ENCODE measurements at regions not wholly inside any gene's neighbourhood (a gene's known extent, or its start where the extent isn't known, plus 50 kb on each side); places are given as distances from the start of the nearest gene placed in this dataset.
A peak's percentile ranks its signal among the peaks of the same experiment; 100 is the strongest.

GRCh38 chr9:115250621-115251032, 132.7 kb upstream of the TNC start:
- 7% methylated on average over 1 of the region's 1 CpG for WGBS (ENCODE audit: low lambda C conversion rate)
- TF ChIP-seq YY1 (IDR thresholded peaks at IDR 0.05; ENCODE audit: low read depth) (no peak), EZH2phosphoT487 (IDR thresholded peaks at IDR 0.05; ENCODE audit: borderline replicate concordance, low read depth) (no peak), GATA2 (CRISPR knock-in tag; IDR thresholded peaks at IDR 0.05) (no peak), SMC3 (IDR thresholded peaks at IDR 0.05; ENCODE audit: low read depth, low read length) (no peak), PBX3 (IDR thresholded peaks at IDR 0.05) (peak; percentile 95), REST (IDR thresholded peaks at IDR 0.05; ENCODE audit: low read depth, low read length) (peak; percentile 64), ELF1 (IDR thresholded peaks at IDR 0.05) (peak; percentile 20; the same call in 1 of the 2 replicates), NFIC (IDR thresholded peaks at IDR 0.05; ENCODE audit: borderline replicate concordance) (peak; percentile 97), EP300 (IDR thresholded peaks at IDR 0.05; ENCODE audit: borderline replicate concordance in 1 of 2, low read depth in 1 of 2, low read length in 1 of 2) (peak; percentile 43 to 98; a peak in 2 of 4 replicates), TCF12 (IDR thresholded peaks at IDR 0.05) (peak; percentile 98), POLR2AphosphoS5 (IDR thresholded peaks at IDR 0.05; ENCODE audit: low read depth, low read length) (peak; percentile 59; the same call in 1 of the 2 replicates), SIN3A (IDR thresholded peaks at IDR 0.05; ENCODE audit: borderline replicate concordance, low read depth, low read length) (peak; percentile 59; the same call in 1 of the 2 replicates), FOSL2 (IDR thresholded peaks at IDR 0.05; ENCODE audit: borderline replicate concordance, low read depth) (peak; percentile 94), USF1 (IDR thresholded peaks at IDR 0.05; ENCODE audit: borderline replicate concordance, low read depth) (peak; percentile 52; the same call in 1 of the 2 replicates), MEF2A (IDR thresholded peaks at IDR 0.05; ENCODE audit: borderline replicate concordance, low read depth) (peak; percentile 63; the same call in 1 of the 2 replicates), RCOR1 (IDR thresholded peaks at IDR 0.05; ENCODE audit: low read length) (no peak), NRF1 (IDR thresholded peaks at IDR 0.05; ENCODE audit: low read depth, low read length) (no peak), CTCF (IDR thresholded peaks at IDR 0.05) (peak; percentile 29; the same call in 1 of the 2 replicates), MAX (IDR thresholded peaks at IDR 0.05; ENCODE audit: low read depth) (no peak; the same call in 1 of the 2 replicates), ZBTB33 (IDR thresholded peaks at IDR 0.05; ENCODE audit: borderline replicate concordance, low read depth) (0 out of 2 replicates have a peak, but pooled peaks have one; percentile 62), RXRA (IDR thresholded peaks at IDR 0.05; ENCODE audit: borderline replicate concordance, low read depth) (peak; percentile 81), JUND (IDR thresholded peaks at IDR 0.05) (peak; percentile 92), TEAD4 (IDR thresholded peaks at IDR 0.05; ENCODE audit: borderline replicate concordance, insufficient read depth) (peak; percentile 93), FOXM1 (IDR thresholded peaks at IDR 0.05; ENCODE audit: low read depth) (peak; percentile 92)
- Histone ChIP-seq H3K4me1 (ENCODE audit: control insufficient read depth in 1 of 2, insufficient read depth in 2 of 2, low read depth in 1 of 2, low read length in 1 of 2) (peaks cover 0 to 11% of the 10 kb centered on the region in 2 experiments; a peak in 3 of 4 replicates), H3K79me2 (ENCODE audit: insufficient read depth) (no peaks in the 10 kb centered on the region), H3K9me3 (0 out of 2 replicates have a peak, but pooled peaks cover 4% of the 10 kb centered on the region), H3K4me3 (ENCODE audit: low read depth in 2 of 2, low read length in 1 of 2) (no peak overlapping the region), H2AFZ (ENCODE audit: low read depth) (no peak overlapping the region), H3K9me2 (no peaks in the 10 kb centered on the region), H3F3A (replicated peaks; ENCODE audit: insufficient read depth) (peaks cover 14% of the 10 kb centered on the region), H3K4me2 (peak overlapping the region; percentile 44; the same call in 1 of the 2 replicates), H3K27ac (ENCODE audit: low read depth in 2 of 2, low read length in 1 of 2) (peak overlapping the region; percentile 80 to 96; a peak in 3 of 4 replicates), H3K36me3 (replicated peaks in 1 of 2; ENCODE audit: control insufficient read depth in 1 of 2, insufficient read depth in 2 of 2, low read length in 1 of 2) (peaks cover 0 to 7% of the 10 kb centered on the region in 2 experiments), H3K27me3 (ENCODE audit: insufficient read depth) (no peaks in the 10 kb centered on the region), H4K20me1 (ENCODE audit: insufficient read depth) (no peaks in the 10 kb centered on the region), H3K9ac (peak overlapping the region; percentile 35; the same call in 1 of the 2 replicates)
- DNase-seq, result no peak
- CTCF ChIA-PET, result no interaction called here
- POLR2A ChIA-PET, result no interaction called here

Measured in SK-N-SH (cell line).